22Rv1 (cell line): ENCODE measurements at regions not wholly inside any gene's neighbourhood (a gene's known extent, or its start where the extent isn't known, plus 50 kb on each side); places are given as distances from the start of the nearest gene placed in this dataset.

Experiments used
- ZFX ChIP-seq: fragments of 450-650 bp; IDR thresholded peaks from 2 replicates; pipeline ENCODE4 v1.6.1; 2017; ENCODE audit warnings: antibody characterized with exemption, borderline replicate concordance
- TF ChIP-seq, protein P1 (sequence below): fragments of 450-650 bp; IDR thresholded peaks from 2 replicates; pipeline ENCODE4 v1.5.1; 2017; ENCODE audit warnings: mild to moderate bottlenecking

DNA sequence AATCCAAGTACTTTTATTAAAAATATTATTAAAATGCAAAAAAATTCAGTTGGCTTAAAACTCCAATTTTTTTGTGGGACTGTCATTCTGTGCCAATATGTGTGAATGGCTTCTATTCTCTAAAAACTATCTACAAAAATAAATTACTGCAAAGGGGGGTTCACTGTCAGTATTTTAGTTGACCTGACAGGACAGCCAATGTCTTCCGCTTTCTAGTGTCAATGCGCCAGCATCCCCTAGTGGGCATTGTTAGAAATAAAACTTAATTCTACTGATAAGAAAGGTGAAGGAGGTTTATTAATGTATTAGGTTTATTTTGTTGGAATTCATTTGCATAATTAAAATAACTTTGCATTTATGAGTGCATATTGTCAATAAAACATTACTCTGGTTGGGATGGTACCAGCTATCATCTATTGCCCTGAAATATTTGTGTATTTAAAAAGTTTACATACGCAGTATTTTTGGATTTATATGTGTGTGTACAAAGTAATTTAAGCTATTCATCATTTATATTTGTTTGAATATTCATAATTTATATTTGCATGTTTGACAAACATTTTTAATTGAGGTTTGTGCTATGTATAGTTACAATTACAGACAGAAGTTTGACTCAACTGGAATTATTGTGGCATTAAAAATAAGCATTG is 527.2 kb downstream of the FLRT2 start:
- TF ChIP-seq, protein P1, sequence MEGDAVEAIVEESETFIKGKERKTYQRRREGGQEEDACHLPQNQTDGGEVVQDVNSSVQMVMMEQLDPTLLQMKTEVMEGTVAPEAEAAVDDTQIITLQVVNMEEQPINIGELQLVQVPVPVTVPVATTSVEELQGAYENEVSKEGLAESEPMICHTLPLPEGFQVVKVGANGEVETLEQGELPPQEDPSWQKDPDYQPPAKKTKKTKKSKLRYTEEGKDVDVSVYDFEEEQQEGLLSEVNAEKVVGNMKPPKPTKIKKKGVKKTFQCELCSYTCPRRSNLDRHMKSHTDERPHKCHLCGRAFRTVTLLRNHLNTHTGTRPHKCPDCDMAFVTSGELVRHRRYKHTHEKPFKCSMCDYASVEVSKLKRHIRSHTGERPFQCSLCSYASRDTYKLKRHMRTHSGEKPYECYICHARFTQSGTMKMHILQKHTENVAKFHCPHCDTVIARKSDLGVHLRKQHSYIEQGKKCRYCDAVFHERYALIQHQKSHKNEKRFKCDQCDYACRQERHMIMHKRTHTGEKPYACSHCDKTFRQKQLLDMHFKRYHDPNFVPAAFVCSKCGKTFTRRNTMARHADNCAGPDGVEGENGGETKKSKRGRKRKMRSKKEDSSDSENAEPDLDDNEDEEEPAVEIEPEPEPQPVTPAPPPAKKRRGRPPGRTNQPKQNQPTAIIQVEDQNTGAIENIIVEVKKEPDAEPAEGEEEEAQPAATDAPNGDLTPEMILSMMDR, result peak; percentile 98
- TF ChIP-seq ZFX, result no peak
